K562 (cell line): ENCODE measurements at regions not wholly inside any gene's neighbourhood (a gene's known extent, or its start where the extent isn't known, plus 50 kb on each side); places are given as distances from the start of the nearest gene placed in this dataset.
"Not testable (repeated sequence)": the region's sequence is repeated elsewhere in the genome, so short reads cannot be mapped to it uniquely, and the experiment has no call there.

Source experiments
- ATAC-seq: fragments of 200-7000 bp; cut with Tn5 transposase; 3 replicates; pipeline ENCODE4 v1.9.1; 2020; ENCODE audit warnings: moderate library complexity
- BruUV-seq: library from RNA; stranded (reverse); fragments of 400-500 nt; replicated peaks from 2 replicates; lab custom pipeline; 2021; lab: Mats Ljungman, UMichigan
- CTCF ChIA-PET: fragments of 300-600 bp; formaldehyde crosslinking; extraction: SDS; loops from one replicate; lab custom pipeline; 2021; ENCODE audit warnings: low intra/inter-chr PET ratio; lab: Yijun Ruan, JAX
- POLR2A ChIA-PET: fragments of 300-600, 350-650 bp; sonication (Branson Sonifier 250); formaldehyde crosslinking; extraction: SDS; loops from one replicate; lab custom pipeline; 2021; ENCODE audit warnings: antibody characterized with exemption, inconsistent platforms; lab: Yijun Ruan, JAX
- DNase-seq, 4 experiments: peaks; one replicate each; pipeline versions ENCODE4 v3.0.0 to v3.0.0-alpha.2; 2011 to 2018; ENCODE audit warnings: low spot score in 3 of 4, mixed read lengths in 3 of 4; ENCODE audit errors: extremely low read depth in 1 of 4
- FAIRE-seq: peaks from 2 replicates; lab custom pipeline; 2011; peaks lifted over from hg19 to GRCh38; lab: Jason Lieb, UNC
- H2AFZ ChIP-seq: 2 replicates; pipeline ENCODE4 v1.6.0; 2011; ENCODE audit warnings: low read depth, low read length, control low read depth, inconsistent platforms
- H3K27ac ChIP-seq: fragments of 200-600 bp; 3 replicates; pipeline ENCODE4 v1.8.0; 2011; ENCODE audit warnings: low read depth, mild to moderate bottlenecking, control low read depth, inconsistent platforms, low read length, moderate library complexity, mixed read lengths; ENCODE audit errors: extremely low read depth
- H3K27me3 ChIP-seq, 2 experiments: fragments of 300-600 bp in 1 of 2; 2 replicates in 1 of 2; 3 replicates in 1 of 2; pipeline versions ENCODE4 v1.6.0 to v1.8.0; 2011; ENCODE audit warnings: inconsistent platforms in 2 of 2, low read length in 2 of 2, mild to moderate bottlenecking in 1 of 2, mixed read lengths in 1 of 2, moderate library complexity in 1 of 2; ENCODE audit not compliant: control insufficient read depth in 2 of 2, insufficient read depth in 2 of 2
- H3K36me3 ChIP-seq: fragments of 300-600 bp; 3 replicates; pipeline ENCODE4 v1.8.0; 2011; ENCODE audit warnings: mild to moderate bottlenecking, low read length, inconsistent platforms; ENCODE audit not compliant: control insufficient read depth, insufficient read depth
- H3K4me1 ChIP-seq, 2 experiments: fragments of 200-600 bp in 1 of 2; replicated peaks in 1 of 2; 2 replicates in 1 of 2; 3 replicates in 1 of 2; pipeline versions ENCODE4 v1.5.1 to v1.8.0; 2011; ENCODE audit warnings: inconsistent platforms in 2 of 2, low read length in 2 of 2, mild to moderate bottlenecking in 1 of 2, mixed read lengths in 1 of 2, moderate library complexity in 1 of 2; ENCODE audit not compliant: control insufficient read depth in 2 of 2, insufficient read depth in 2 of 2
- H3K4me2 ChIP-seq: 2 replicates; pipeline ENCODE4 v1.6.1; 2011; ENCODE audit warnings: low read length, control low read depth, inconsistent platforms, mixed read lengths; ENCODE audit not compliant: insufficient read depth
- H3K4me3 ChIP-seq: fragments of 200-600 bp; sonication (generic), shearing (Covaris generic); 2 replicates; pipeline ENCODE4 v1.5.1; 2016; ENCODE audit warnings: control low read depth, inconsistent platforms
- H3K79me2 ChIP-seq: fragments of 200-600 bp; 3 replicates; pipeline ENCODE4 v1.8.0; 2011; ENCODE audit warnings: low read length, inconsistent platforms; ENCODE audit not compliant: control insufficient read depth, insufficient read depth
- H3K9ac ChIP-seq, 2 experiments: 2 replicates each; pipeline versions ENCODE4 v1.6.0 to v1.6.1; 2011; ENCODE audit warnings: low read depth in 2 of 2, low read length in 2 of 2, control low read depth in 1 of 2, inconsistent platforms in 1 of 2, mild to moderate bottlenecking in 1 of 2, mixed read lengths in 1 of 2; ENCODE audit not compliant: insufficient read depth in 1 of 2
- H3K9me1 ChIP-seq: one replicate; pipeline ENCODE4 v1.6.0; 2011; ENCODE audit warnings: inconsistent platforms, mild to moderate bottlenecking, low read length, moderate library complexity; ENCODE audit not compliant: control insufficient read depth, insufficient read depth
- H3K9me3 ChIP-seq: replicated peaks from 2 replicates; pipeline ENCODE4 v1.5.1; 2011; ENCODE audit warnings: low read depth, low read length, inconsistent platforms; ENCODE audit not compliant: control insufficient read depth, insufficient read depth
- H4K20me1 ChIP-seq: replicated peaks from 2 replicates; pipeline ENCODE4 v1.6.1; 2011; ENCODE audit warnings: low read length, inconsistent platforms, mixed read lengths; ENCODE audit not compliant: control insufficient read depth, insufficient read depth
- C11orf30 ChIP-seq: fragments of 450-650 bp; IDR thresholded peaks from 2 replicates; pipeline ENCODE4 v1.6.1; 2016; ENCODE audit warnings: low read depth, mild to moderate bottlenecking
- ELF1 ChIP-seq: fragments of 200-800 bp; sonication (Bioruptor generic); IDR thresholded peaks from 2 replicates; pipeline ENCODE4 v1.6.1; 2016; ENCODE audit warnings: missing genetic modification characterization, missing compliant biosample characterization
- KDM1A ChIP-seq, 2 experiments: fragments of 450-650 bp; IDR thresholded peaks; 2 replicates each; pipeline ENCODE4 v1.6.1; 2016; ENCODE audit warnings: mild to moderate bottlenecking in 2 of 2
- ZNF239 ChIP-seq: fragments of 250-450 bp; sonication (Bioruptor Pico); IDR thresholded peaks from 2 replicates; pipeline ENCODE4 v1.4.0; 2020; ENCODE audit warnings: mild to moderate bottlenecking
- ZNF77 ChIP-seq: fragments of 250-450 bp; sonication (Bioruptor Pico); IDR thresholded peaks from 2 replicates; pipeline ENCODE4 v1.5.0; 2020
- ZNF79 ChIP-seq: fragments of 250-450 bp; sonication (Bioruptor Pico); IDR thresholded peaks from 2 replicates; pipeline ENCODE4 v1.4.0; 2020; ENCODE audit warnings: low read depth, mild to moderate bottlenecking, moderate library complexity
- WGBS: fragments of 100-300 bp; shearing (Covaris generic); methylation state at CpG from one replicate; pipeline ENCODE4 v1.1.6; 2016; ENCODE audit warnings: low coverage, mixed read lengths; ENCODE audit not compliant: insufficient coverage; ENCODE audit errors: missing lambda C conversion rate; 5-methylcytosine and 5-hydroxymethylcytosine counted together
- in situ Hi-C: fragments of 300-500 bp; cut with MboI; formaldehyde crosslinking; loops from 4 replicates; pipeline ENCODE4 v1.15.0; 2018; ENCODE audit warnings: inconsistent platforms, mixed read lengths
- intact Hi-C: fragments of 100-400 bp; cut with micrococcal nuclease; formaldehyde crosslinking; loops from 2 replicates; pipeline ENCODE4 v1.14.2; 2022

DNA sequence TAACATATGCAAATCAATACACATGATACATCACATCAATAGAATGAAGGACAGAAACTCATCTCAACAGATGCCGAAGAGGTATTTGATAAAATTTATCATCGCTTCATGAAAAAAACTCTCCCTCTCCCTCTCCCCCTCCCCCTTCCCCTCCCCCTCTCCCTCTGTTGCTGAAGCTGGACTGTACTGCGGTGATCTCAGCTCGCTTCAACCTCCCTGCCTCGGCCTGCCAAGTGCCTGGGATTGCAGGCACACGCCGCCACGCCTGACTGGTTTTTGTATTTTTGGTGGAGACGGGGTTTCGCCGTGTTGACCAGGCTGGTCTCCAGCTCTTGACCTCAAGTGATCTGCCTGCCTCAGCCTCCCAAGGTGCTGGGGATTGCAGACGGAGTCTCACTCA, 138.5 kb upstream of the PALMD start:
- ATAC-seq, H3K4me1 ChIP-seq, H3K36me3 ChIP-seq, FAIRE-seq, CTCF ChIA-PET: not testable (repeated sequence)
- TF ChIP-seq KDM1A (IDR thresholded peaks at IDR 0.05): peak in 1 of 2 experiments; percentile 33; a peak in 1 of 4 replicates
- TF ChIP-seq, all 486 proteins: peak for 1; not testable (repeated sequence) for 485
- H2AFZ ChIP-seq, intact Hi-C loops, H3K4me3 ChIP-seq, H3K27ac ChIP-seq, H3K79me2 ChIP-seq, H3K4me2 ChIP-seq, H3K9ac ChIP-seq, H3K9me3 ChIP-seq, POLR2A ChIA-PET, in situ Hi-C loops, H4K20me1 ChIP-seq, H3K27me3 ChIP-seq, BruUV-seq, H3K9me1 ChIP-seq, DNase-seq: not testable (repeated sequence)
- 79% methylated on average over 5 of the region's 12 CpGs for WGBS

DNA sequence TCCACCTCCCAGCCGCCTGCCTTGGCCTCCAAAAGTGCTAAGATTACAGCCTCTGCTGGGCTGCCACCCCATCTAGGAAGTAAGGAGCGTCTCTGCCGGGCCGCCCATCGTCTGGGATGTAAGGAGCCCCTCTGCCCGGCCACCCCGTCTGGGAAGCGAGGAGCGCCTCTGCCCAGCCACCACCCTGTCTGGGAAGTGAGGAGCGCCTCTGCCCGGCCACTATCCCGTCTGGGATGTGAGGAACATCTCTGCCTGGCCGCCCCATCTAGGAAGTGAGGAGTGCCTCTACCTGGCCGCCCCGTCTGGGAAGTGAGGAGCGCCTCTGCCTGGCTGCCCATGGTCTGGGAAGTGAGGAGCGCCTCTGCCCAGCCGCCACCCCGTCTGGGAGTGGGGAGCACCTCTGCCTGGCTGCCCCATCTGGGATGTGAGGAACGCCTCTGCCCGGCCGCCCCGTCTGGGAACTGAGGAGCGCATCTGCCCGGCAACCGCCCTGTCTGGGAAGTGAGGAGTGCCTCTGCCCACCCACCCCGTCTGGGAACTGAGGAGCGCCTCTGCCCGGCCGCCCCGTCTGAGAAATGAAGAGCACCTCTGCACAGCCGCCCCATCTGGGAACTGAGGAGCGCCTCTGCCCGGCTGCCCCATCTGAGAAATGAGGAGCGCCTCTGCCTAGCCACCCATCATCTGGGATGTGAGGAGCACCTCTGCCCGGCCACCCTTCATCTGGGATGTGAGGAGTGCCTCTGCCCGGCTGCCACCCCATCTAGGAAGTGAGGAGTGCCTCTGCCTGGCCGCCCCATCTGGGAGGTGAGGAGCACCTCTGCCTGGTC, 137.8 kb upstream of the PALMD start:
- H3K4me3 ChIP-seq: no peak overlapping the region
- no peak overlapping the region for H3K4me2 ChIP-seq
- H3K4me1 ChIP-seq: peaks cover 0 to 9% of the 10 kb centered on the region in 2 experiments; a peak in 4 of 5 replicates
- ATAC-seq: no peak
- no peak for DNase-seq
- no peak for FAIRE-seq
- TF ChIP-seq ZNF79 (no peak), C11orf30 (no peak), ZNF77 (CRISPR knock-in tag) (no peak), ELF1 (tag) (no peak), ZNF239 (CRISPR knock-in tag) (no peak)
- POLR2A ChIA-PET: no interaction called here
- H3K9me1 ChIP-seq: no peaks in the 10 kb centered on the region
- CTCF ChIA-PET: no interaction called here
- in situ Hi-C loops (no loop called here), intact Hi-C loops (no loop called here)
- H3K27ac ChIP-seq: no peak overlapping the region
- no peaks in the 10 kb centered on the region for H4K20me1 ChIP-seq
- 77% methylated on average over 22 of the region's 38 CpGs for WGBS
- no peaks in the 10 kb centered on the region for H3K9me3 ChIP-seq
- H3K9ac ChIP-seq: no peak overlapping the region
- no peaks in the 10 kb centered on the region for H3K36me3 ChIP-seq
- no TSS peak for BruUV-seq
- no peak overlapping the region for H2AFZ ChIP-seq
- H3K79me2 ChIP-seq: no peaks in the 10 kb centered on the region
- H3K27me3 ChIP-seq: no peaks in the 10 kb centered on the region
